Testis (tissue), 2 donors: ENCODE measurements at regions not wholly inside any gene's neighbourhood (a gene's known extent, or its start where the extent isn't known, plus 50 kb on each side); places are given as distances from the start of the nearest gene placed in this dataset.

Source experiments
- DNase-seq: peaks from one replicate; pipeline ENCODE4 v3.0.0-alpha.2; 2019
- H3K27ac ChIP-seq, 2 donors: fragments of 200-600 bp; sonication (generic); one replicate each; pipeline ENCODE4 v1.5.1; 2019
- H3K27me3 ChIP-seq: fragments of 200-600 bp; sonication (generic); one replicate; pipeline ENCODE4 v1.5.1; 2019
- H3K36me3 ChIP-seq: fragments of 200-600 bp; sonication (generic); one replicate; pipeline ENCODE4 v1.5.1; 2017; ENCODE audit warnings: low read depth; ENCODE audit errors: missing control alignments
- H3K4me1 ChIP-seq: fragments of 200-600 bp; sonication (generic); one replicate; pipeline ENCODE4 v1.5.1; 2019
- H3K4me3 ChIP-seq, 2 donors: fragments of 200-600 bp; sonication (generic); one replicate each; pipeline ENCODE4 v1.5.1; 2017 to 2019
- H3K9me3 ChIP-seq: fragments of 200-600 bp; sonication (generic); one replicate; pipeline ENCODE4 v1.5.1; 2017
- POLR2A ChIP-seq: fragments of 450-650 bp; IDR thresholded peaks from one replicate; pipeline ENCODE4 v1.6.1; 2017; ENCODE audit warnings: antibody characterized with exemption, mild to moderate bottlenecking, moderate library complexity
- WGBS, 2 donors: methylation state at CpG; one replicate each; pipeline ENCODE4 v1.1.5; 2018; 5-methylcytosine and 5-hydroxymethylcytosine counted together
- intact Hi-C: fragments of 100-400 bp; cut with DNase I; formaldehyde crosslinking; loops from one replicate; pipeline ENCODE4 v1.15.1; 2023; ENCODE audit warnings: low total_unique reads
- TF ChIP-seq, protein P1 (sequence below), 3 experiments: fragments of 450-650 bp in 2 of 3; fragments of 200-600 bp in 1 of 3; sonication (generic) in 1 of 3; IDR thresholded peaks; one replicate each; pipeline ENCODE4 v1.5.1; 2016 to 2019; ENCODE audit warnings: antibody characterized with exemption in 3 of 3, mild to moderate bottlenecking in 2 of 3, moderate library complexity in 1 of 3

DNA sequence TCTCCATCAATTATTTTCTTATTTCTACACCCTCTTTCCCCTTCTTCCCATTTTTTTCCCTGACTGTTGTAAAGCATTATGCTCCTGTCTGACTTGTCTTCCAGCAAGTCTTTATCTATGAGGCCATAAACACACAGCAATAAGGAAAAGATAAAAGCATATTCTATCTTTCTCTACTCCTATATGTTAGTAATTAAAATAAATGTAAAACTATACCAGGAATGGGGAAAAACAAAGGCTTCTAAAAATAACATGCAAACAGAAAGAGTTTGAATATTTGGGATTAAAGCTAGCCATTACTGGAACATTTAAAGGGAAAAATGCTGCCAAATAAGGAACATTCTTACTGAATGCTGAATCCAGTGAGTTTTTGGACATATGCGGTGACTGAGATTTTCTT lies 471.7 kb upstream of the HS3ST1 start:
- DNase-seq, result no peak
- 52 to 63% methylated on average over 1 of the region's 1 CpG for WGBS, 2 donors
- TF ChIP-seq POLR2A, result no peak
- TF ChIP-seq, protein P1, sequence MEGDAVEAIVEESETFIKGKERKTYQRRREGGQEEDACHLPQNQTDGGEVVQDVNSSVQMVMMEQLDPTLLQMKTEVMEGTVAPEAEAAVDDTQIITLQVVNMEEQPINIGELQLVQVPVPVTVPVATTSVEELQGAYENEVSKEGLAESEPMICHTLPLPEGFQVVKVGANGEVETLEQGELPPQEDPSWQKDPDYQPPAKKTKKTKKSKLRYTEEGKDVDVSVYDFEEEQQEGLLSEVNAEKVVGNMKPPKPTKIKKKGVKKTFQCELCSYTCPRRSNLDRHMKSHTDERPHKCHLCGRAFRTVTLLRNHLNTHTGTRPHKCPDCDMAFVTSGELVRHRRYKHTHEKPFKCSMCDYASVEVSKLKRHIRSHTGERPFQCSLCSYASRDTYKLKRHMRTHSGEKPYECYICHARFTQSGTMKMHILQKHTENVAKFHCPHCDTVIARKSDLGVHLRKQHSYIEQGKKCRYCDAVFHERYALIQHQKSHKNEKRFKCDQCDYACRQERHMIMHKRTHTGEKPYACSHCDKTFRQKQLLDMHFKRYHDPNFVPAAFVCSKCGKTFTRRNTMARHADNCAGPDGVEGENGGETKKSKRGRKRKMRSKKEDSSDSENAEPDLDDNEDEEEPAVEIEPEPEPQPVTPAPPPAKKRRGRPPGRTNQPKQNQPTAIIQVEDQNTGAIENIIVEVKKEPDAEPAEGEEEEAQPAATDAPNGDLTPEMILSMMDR (IDR thresholded peaks at IDR 0.05), result no peak
- Histone ChIP-seq H3K9me3 (no peaks in the 10 kb centered on the region), H3K4me3 (no peak overlapping the region), H3K36me3 (no peaks in the 10 kb centered on the region), H3K4me1 (no peaks in the 10 kb centered on the region), H3K27me3 (no peaks in the 10 kb centered on the region), H3K27ac (no peak overlapping the region)
- intact Hi-C loops, result no loop called here

DNA sequence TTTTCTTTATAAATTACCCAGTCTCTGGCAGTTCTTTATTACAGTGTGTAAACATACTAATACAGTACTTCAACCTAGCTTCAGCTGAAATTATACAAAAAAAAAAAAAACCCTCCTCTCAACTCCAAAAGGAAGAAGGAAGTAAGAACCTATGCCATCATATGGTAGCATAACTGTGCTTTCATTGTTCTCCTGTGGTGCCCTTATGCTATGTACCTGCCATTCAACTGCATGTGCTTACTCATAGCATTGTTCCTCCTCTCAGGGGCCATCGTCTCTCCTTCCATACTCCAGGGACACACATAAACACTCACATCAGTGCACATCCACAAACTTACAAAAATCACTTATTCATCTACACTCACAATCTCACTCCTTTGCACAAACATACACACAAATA lies 470.1 kb upstream of the HS3ST1 start:
- Histone ChIP-seq H3K9me3 (no peaks in the 10 kb centered on the region), H3K27ac (no peak overlapping the region), H3K27me3 (no peaks in the 10 kb centered on the region), H3K36me3 (no peaks in the 10 kb centered on the region), H3K4me1 (no peaks in the 10 kb centered on the region), H3K4me3 (no peak overlapping the region)
- TF ChIP-seq, protein P1 (IDR thresholded peaks at IDR 0.05), result no peak
- no peak for TF ChIP-seq POLR2A
- DNase-seq, result no peak
- intact Hi-C loops, result no loop called here
- 93 to 96% methylated on average over 1 of the region's 1 CpG for WGBS, 2 donors

DNA sequence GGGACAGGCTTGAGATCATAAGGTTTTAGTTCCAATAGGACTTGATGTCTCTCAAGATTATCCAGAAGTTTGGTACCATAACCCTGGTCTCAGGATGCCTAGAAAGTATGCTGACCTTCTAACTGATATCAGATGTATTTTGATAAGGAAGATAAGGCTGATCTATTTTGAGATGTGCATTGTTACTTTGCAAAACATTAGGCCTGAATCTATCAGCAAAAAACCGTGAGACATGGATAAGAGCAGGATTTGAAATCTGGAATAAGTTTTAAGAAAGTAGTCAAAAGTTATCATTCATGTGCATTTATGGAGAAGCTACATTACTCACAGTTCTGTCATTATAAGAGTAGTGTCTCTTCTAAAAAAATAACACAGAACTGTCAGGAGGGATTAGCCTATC lies 467.1 kb upstream of the HS3ST1 start:
- Histone ChIP-seq H3K4me1 (no peaks in the 10 kb centered on the region), H3K36me3 (no peaks in the 10 kb centered on the region), H3K27ac (no peak overlapping the region), H3K4me3 (no peak overlapping the region), H3K9me3 (no peaks in the 10 kb centered on the region), H3K27me3 (no peaks in the 10 kb centered on the region)
- WGBS, 2 donors, result 79 to 80% methylated on average over 1 of the region's 1 CpG
- intact Hi-C loops, result no loop called here
- no peak for DNase-seq
- TF ChIP-seq POLR2A, result no peak
- TF ChIP-seq, protein P1 (IDR thresholded peaks at IDR 0.05), result no peak

DNA sequence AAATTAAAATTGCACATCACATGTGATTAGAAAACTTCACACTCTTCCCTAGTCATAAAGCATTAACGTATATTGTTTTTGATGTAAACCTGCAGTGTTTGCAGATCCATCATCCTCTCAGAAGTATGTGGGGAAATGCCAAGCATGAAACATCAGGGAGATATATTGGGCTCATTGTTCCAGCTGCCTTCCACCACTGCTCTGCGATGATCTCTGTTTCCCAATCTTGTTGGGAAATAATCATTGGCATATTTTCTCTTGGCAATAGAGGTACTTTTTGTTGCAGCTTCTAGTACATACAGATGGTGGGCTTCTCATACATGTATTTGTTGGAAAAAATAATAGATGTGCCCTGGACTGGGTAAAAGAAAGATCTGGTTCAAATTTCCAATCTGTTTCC lies 466.3 kb upstream of the HS3ST1 start:
- H3K36me3 ChIP-seq, result no peaks in the 10 kb centered on the region
- intact Hi-C loops, result no loop called here
- no peak for TF ChIP-seq POLR2A
- TF ChIP-seq, protein P1 (IDR thresholded peaks at IDR 0.05), result no peak
- no peaks in the 10 kb centered on the region for H3K4me1 ChIP-seq
- DNase-seq, result no peak
- H3K9me3 ChIP-seq, result no peaks in the 10 kb centered on the region
- 89 to 92% methylated on average over 2 of the region's 2 CpGs for WGBS, 2 donors
- H3K27me3 ChIP-seq, result no peaks in the 10 kb centered on the region
- H3K27ac ChIP-seq, result no peak overlapping the region
- H3K4me3 ChIP-seq, result no peak overlapping the region

DNA sequence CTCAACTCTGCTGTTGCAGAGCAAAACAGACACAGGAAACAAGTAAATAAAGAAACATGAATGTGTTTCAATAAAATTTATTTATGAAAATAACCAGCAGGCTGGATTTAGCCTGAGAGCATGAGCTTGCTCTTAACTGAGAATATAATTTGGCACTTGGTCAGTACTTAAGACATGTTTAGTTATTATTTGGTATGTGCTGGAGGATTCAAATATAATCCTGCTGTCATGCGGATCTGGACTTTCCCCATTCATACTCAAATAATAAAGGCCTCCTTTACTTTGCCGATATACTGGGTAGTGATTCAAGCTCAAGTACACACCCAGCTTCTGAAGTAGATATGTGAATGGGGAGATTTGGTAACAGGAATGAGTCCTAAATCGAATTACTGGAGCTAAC lies 465.5 kb upstream of the HS3ST1 start:
- WGBS, 2 donors, result 82 to 84% methylated on average over 3 of the region's 3 CpGs
- no peaks in the 10 kb centered on the region for H3K36me3 ChIP-seq
- DNase-seq, result no peak
- no peaks in the 10 kb centered on the region for H3K9me3 ChIP-seq
- no peaks in the 10 kb centered on the region for H3K4me1 ChIP-seq
- TF ChIP-seq, protein P1 (IDR thresholded peaks at IDR 0.05), result no peak
- H3K27ac ChIP-seq, result no peak overlapping the region
- no peak overlapping the region for H3K4me3 ChIP-seq
- intact Hi-C loops, result no loop called here
- H3K27me3 ChIP-seq, result no peaks in the 10 kb centered on the region
